ENCODE measurements at regions not wholly inside any gene's neighbourhood (a gene's known extent, or its start where the extent isn't known, plus 50 kb on each side); places are given as distances from the start of the nearest gene placed in this dataset.

DNA sequence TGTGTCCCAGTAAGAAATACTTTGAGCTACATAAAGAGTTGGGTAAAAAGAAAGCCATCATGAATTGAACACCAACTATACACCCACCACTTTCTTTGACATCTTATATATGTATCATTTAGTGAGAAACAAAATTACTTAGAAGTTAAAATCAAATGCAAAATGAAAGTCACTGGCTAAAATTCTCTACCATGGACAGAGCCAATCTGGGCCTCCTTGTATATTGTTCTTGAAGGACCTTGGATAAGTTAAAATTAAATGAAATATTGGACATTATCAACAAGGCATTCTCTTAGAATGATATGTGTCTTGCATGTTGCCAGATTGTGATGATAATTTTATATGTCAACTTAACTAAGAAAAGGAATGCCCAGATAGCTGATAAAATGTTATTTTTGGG lies 64.2 kb upstream of the CHL1 start:
- DNase-seq: no peak

DNA sequence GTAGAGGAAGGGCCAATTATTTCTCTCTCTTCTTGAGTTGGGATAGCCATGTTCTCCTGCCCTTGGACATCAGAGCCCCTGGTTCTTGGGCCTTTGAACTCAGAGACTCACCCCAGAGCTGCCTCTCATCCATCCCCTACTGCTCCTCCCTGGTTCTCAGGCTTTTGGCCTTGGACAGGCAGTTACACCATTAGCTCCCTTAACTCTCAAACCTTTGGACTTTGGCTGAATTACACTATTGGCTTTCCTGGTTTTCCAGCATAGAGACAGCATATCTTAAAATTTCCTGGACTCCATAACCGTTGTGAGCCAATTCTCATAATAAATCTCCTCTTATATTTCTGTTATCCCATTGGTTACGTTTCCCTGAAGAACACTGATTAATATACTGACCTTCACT lies 63.7 kb upstream of the CHL1 start:
- no peak for DNase-seq

DNA sequence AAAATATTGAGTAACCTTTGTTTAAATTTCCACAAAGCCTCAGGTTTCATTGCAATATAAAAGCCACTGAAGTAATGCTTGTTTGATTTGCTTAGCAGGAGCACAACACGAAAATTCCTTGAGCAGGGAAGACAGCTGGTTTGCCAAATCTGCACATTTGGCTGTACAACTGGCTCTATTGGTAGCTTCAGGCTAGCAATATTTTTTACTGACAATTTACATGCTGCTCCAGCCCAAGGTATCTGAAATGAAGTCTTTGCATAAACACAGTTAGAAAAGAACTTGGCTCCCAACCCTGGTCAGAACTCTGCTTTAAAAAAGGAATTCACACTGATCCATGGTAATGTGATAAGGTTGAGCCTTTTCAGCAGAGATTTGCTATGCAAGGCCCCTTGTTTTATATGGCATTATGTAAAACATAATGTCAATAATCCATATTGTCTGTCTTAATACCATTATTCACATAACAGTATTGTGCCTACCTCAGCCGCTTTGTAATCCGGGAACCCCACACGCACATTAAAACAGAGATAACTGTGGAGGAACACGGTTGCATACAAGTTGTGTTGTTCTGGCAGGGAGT lies 55.7 kb upstream of the CHL1 start:
- no peak for DNase-seq

Data from muscle of arm (tissue), 1 donor.